ENCODE measurements at regions not wholly inside any gene's neighbourhood (a gene's known extent, or its start where the extent isn't known, plus 50 kb on each side); places are given as distances from the start of the nearest gene placed in this dataset.

- Histone ChIP-seq H3K27me3 (ENCODE audit: control insufficient read depth, extremely low read depth, insufficient read depth, low read length) (no peaks in the 10 kb centered on the region), H4K20me1 (ENCODE audit: control insufficient read depth, extremely low read depth, insufficient read depth, low read length) (no peaks in the 10 kb centered on the region), H3K27ac (ENCODE audit: control insufficient read depth, insufficient read depth, low read length) (peak overlapping the region; percentile 25), H3K9me1 (ENCODE audit: control insufficient read depth, extremely low read depth, insufficient read depth, low read length) (no peaks in the 10 kb centered on the region), H2AFZ (ENCODE audit: control insufficient read depth, low read length) (no peak overlapping the region), H3K4me3 (ENCODE audit: control insufficient read depth in 2 of 3, extremely low read depth in 1 of 3, insufficient read depth in 2 of 3, low read depth in 1 of 3, low read length in 3 of 3) (no peak overlapping the region), H3K9me3 (ENCODE audit: control insufficient read depth, low read depth, low read length) (no peaks in the 10 kb centered on the region), H3K79me2 (ENCODE audit: control insufficient read depth, insufficient read depth, low read length) (no peaks in the 10 kb centered on the region), H3K36me3 (ENCODE audit: control insufficient read depth in 2 of 2, extremely low read depth in 1 of 2, insufficient read depth in 2 of 2, low read length in 2 of 2) (no peaks in the 10 kb centered on the region), H3K4me2 (ENCODE audit: control insufficient read depth, extremely low read depth, insufficient read depth, low read depth, low read length) (no peak overlapping the region), H3K4me1 (ENCODE audit: control insufficient read depth, extremely low read depth, insufficient read depth, low read length) (peaks cover 10% of the 10 kb centered on the region), H3K9ac (ENCODE audit: control insufficient read depth, extremely low read depth, insufficient read depth, low read length) (no peak overlapping the region)
- no peak for TF ChIP-seq EZH2 (IDR thresholded peaks at IDR 0.05; ENCODE audit: low read length)
- TF ChIP-seq CTCF (optimal IDR thresholded peaks at IDR 0.05 in 1 of 3, IDR thresholded peaks at IDR 0.05 in 1 of 3, conservative IDR thresholded peaks at IDR 0.05 in 1 of 3; ENCODE audit: extremely low read depth in 1 of 3, insufficient read depth in 2 of 3, low read length in 3 of 3) = peak in 1 of 3 experiments; percentile 13
- DNase-seq (ENCODE audit: low read depth, low spot score) (no peak), FAIRE-seq (peak; percentile 48)
- dilution Hi-C loops (cut with MboI; ENCODE audit: extremely low pct_ligation_motif_present, low sequenced_read_pairs) = no loop called here
Observed at GRCh38 chr5:165310031-165310430, 1804.6 kb downstream of the MAT2B start.

GRCh38 chr5:165321912-165322311, 1816.5 kb downstream of the MAT2B start:
- Histone ChIP-seq H2AFZ (ENCODE audit: control insufficient read depth, low read length) (peak overlapping the region; percentile 22), H3K36me3 (ENCODE audit: control insufficient read depth in 2 of 2, extremely low read depth in 1 of 2, insufficient read depth in 2 of 2, low read length in 2 of 2) (no peaks in the 10 kb centered on the region), H3K9me1 (ENCODE audit: control insufficient read depth, extremely low read depth, insufficient read depth, low read length) (no peaks in the 10 kb centered on the region), H3K27ac (ENCODE audit: control insufficient read depth, insufficient read depth, low read length) (peak overlapping the region; percentile 36), H3K9me3 (ENCODE audit: control insufficient read depth, low read depth, low read length) (peaks cover 10% of the 10 kb centered on the region), H4K20me1 (ENCODE audit: control insufficient read depth, extremely low read depth, insufficient read depth, low read length) (no peaks in the 10 kb centered on the region), H3K4me3 (ENCODE audit: control insufficient read depth in 2 of 3, extremely low read depth in 1 of 3, insufficient read depth in 2 of 3, low read depth in 1 of 3, low read length in 3 of 3) (no peak overlapping the region), H3K79me2 (ENCODE audit: control insufficient read depth, insufficient read depth, low read length) (no peaks in the 10 kb centered on the region), H3K27me3 (ENCODE audit: control insufficient read depth, extremely low read depth, insufficient read depth, low read length) (no peaks in the 10 kb centered on the region), H3K4me2 (ENCODE audit: control insufficient read depth, extremely low read depth, insufficient read depth, low read depth, low read length) (no peak overlapping the region), H3K9ac (ENCODE audit: control insufficient read depth, extremely low read depth, insufficient read depth, low read length) (no peak overlapping the region), H3K4me1 (ENCODE audit: control insufficient read depth, extremely low read depth, insufficient read depth, low read length) (peaks cover 12% of the 10 kb centered on the region)
- dilution Hi-C loops (cut with MboI; ENCODE audit: extremely low pct_ligation_motif_present, low sequenced_read_pairs) = no loop called here
- DNase-seq (ENCODE audit: low read depth, low spot score) (peak; percentile 41), FAIRE-seq (no peak)
- no peak for TF ChIP-seq EZH2 (IDR thresholded peaks at IDR 0.05; ENCODE audit: low read length)
- TF ChIP-seq CTCF (optimal IDR thresholded peaks at IDR 0.05 in 1 of 3, IDR thresholded peaks at IDR 0.05 in 1 of 3, conservative IDR thresholded peaks at IDR 0.05 in 1 of 3; ENCODE audit: extremely low read depth in 1 of 3, insufficient read depth in 2 of 3, low read length in 3 of 3) = no peak

All from keratinocyte (primary cell).